CD4-positive, alpha-beta T cell (primary cell): ENCODE measurements at regions not wholly inside any gene's neighbourhood (a gene's known extent, or its start where the extent isn't known, plus 50 kb on each side); places are given as distances from the start of the nearest gene placed in this dataset.

Experiments used
- ATAC-seq: fragments of 200-7000 bp; cut with Tn5 transposase; one replicate; pipeline ENCODE4 v1.10.0; 2022; ENCODE audit warnings: mild to moderate bottlenecking; ENCODE audit not compliant: poor library complexity
- CTCF ChIA-PET: fragments of 350-600 bp; sonication (Branson Sonifier 250); formaldehyde crosslinking; loops from one replicate; lab custom pipeline; 2021; ENCODE audit warnings: antibody characterized with exemption, inconsistent platforms; lab: Charles Lee
- POLR2A ChIA-PET: fragments of 350-600 bp; sonication (Branson Sonifier 250); formaldehyde crosslinking; loops from one replicate; lab custom pipeline; 2021; ENCODE audit warnings: antibody characterized with exemption, inconsistent platforms; lab: Charles Lee
- DNase-seq, 14 experiments: peaks; one replicate each; pipeline ENCODE4 v3.0.0-alpha.2; 2013 to 2020; ENCODE audit warnings: mixed read lengths in 2 of 14
- H3K27ac ChIP-seq, 2 donors: one replicate each; pipeline versions ENCODE4 v1.5.1 to v1.7.0; 2013; ENCODE audit warnings: low read length in 2 of 2, low read depth in 1 of 2, mild to moderate bottlenecking in 1 of 2
- H3K27me3 ChIP-seq, 2 experiments: 1 replicate in 1 of 2; 2 replicates in 1 of 2; pipeline versions ENCODE4 v1.6.1 to v1.7.0; 2013; ENCODE audit warnings: low read length in 2 of 2, control low read depth in 1 of 2, mild to moderate bottlenecking in 1 of 2, moderate library complexity in 1 of 2; ENCODE audit not compliant: insufficient read depth in 2 of 2, control insufficient read depth in 1 of 2
- H3K36me3 ChIP-seq: one replicate; pipeline ENCODE4 v1.6.1; 2013; ENCODE audit warnings: low read length, control low read depth; ENCODE audit not compliant: insufficient read depth
- H3K4me1 ChIP-seq: one replicate; pipeline ENCODE4 v1.6.1; 2013; ENCODE audit warnings: low read length, control low read depth; ENCODE audit not compliant: insufficient read depth
- H3K4me3 ChIP-seq: one replicate; pipeline ENCODE4 v1.5.1; 2013; ENCODE audit warnings: mild to moderate bottlenecking, low read length, moderate library complexity
- H3K9me3 ChIP-seq, 2 experiments: 1 replicate in 1 of 2; 2 replicates in 1 of 2; pipeline versions ENCODE4 v1.6.1 to v1.7.0; 2013; ENCODE audit warnings: low read length in 2 of 2, mild to moderate bottlenecking in 2 of 2, control low read depth in 1 of 2, moderate library complexity in 1 of 2; ENCODE audit not compliant: control insufficient read depth in 1 of 2, insufficient read depth in 1 of 2
- H3K27ac Mint-ChIP-seq: one replicate; pipeline ENCODE4 v1.8.0; 2020; ENCODE audit warnings: mixed read lengths
- H3K27me3 Mint-ChIP-seq: one replicate; pipeline ENCODE4 v1.8.0; 2021; ENCODE audit warnings: mixed read lengths
- H3K36me3 Mint-ChIP-seq: one replicate; pipeline ENCODE4 v1.8.0; 2021; ENCODE audit warnings: low read depth, mixed read lengths
- H3K4me1 Mint-ChIP-seq: one replicate; pipeline ENCODE4 v1.8.0; 2021; ENCODE audit warnings: low read depth, mixed read lengths
- H3K4me3 Mint-ChIP-seq: one replicate; pipeline ENCODE4 v1.8.0; 2020; ENCODE audit warnings: mild to moderate bottlenecking, mixed read lengths
- H3K9me3 Mint-ChIP-seq: one replicate; pipeline ENCODE4 v1.8.0; 2020; ENCODE audit warnings: mixed read lengths
- CTCF ChIP-seq: fragments of 200-600 bp; IDR thresholded peaks from one replicate; pipeline ENCODE4 v1.8.0; 2022; ENCODE audit warnings: antibody characterized with exemption, mild to moderate bottlenecking
- intact Hi-C, 2 experiments: fragments of 100-400 bp; cut with DNase I in 1 of 2; cut with micrococcal nuclease in 1 of 2; formaldehyde crosslinking; loops; one replicate each; pipeline versions ENCODE4 v1.15.1 to v1.9.0; 2023 to 2025; cut with DNase I, micrococcal nuclease

GRCh38 chr2:67824186-67824585 lies 238.6 kb downstream of the C1D start:
- POLR2A ChIA-PET: no interaction called here
- no peaks in the 10 kb centered on the region for H3K9me3 ChIP-seq

GRCh38 chr2:67825476-67825875 lies 237.3 kb downstream of the C1D start:
- Histone ChIP-seq H3K27me3 (no peaks in the 10 kb centered on the region), H3K4me3 (no peak overlapping the region), H3K27ac (no peak overlapping the region), H3K4me1 (no peaks in the 10 kb centered on the region), H3K36me3 (no peaks in the 10 kb centered on the region), H3K9me3 (no peaks in the 10 kb centered on the region)
- Mint-ChIP-seq H3K27ac (no peak overlapping the region), H3K9me3 (peaks cover 2% of the 10 kb centered on the region), H3K4me1 (no peaks in the 10 kb centered on the region), H3K27me3 (no peaks in the 10 kb centered on the region), H3K36me3 (no peaks in the 10 kb centered on the region), H3K4me3 (no peak overlapping the region)
- POLR2A ChIA-PET: no interaction called here
- intact Hi-C loops: no loop called here
- CTCF ChIA-PET: no interaction called here
- ATAC-seq (no peak), DNase-seq (no peak)
- TF ChIP-seq CTCF: no peak

More at GRCh38 chr2:67824186-67824585, 238.6 kb downstream of the C1D start:
- H3K36me3 Mint-ChIP-seq: no peaks in the 10 kb centered on the region
- no peaks in the 10 kb centered on the region for H3K27me3 Mint-ChIP-seq
- no peak overlapping the region for H3K27ac Mint-ChIP-seq
- no peaks in the 10 kb centered on the region for H3K4me1 Mint-ChIP-seq
- DNase-seq (no peak), ATAC-seq (no peak)
- H3K4me1 ChIP-seq: no peaks in the 10 kb centered on the region
- no peaks in the 10 kb centered on the region for H3K36me3 ChIP-seq
- H3K9me3 Mint-ChIP-seq: peaks cover 2% of the 10 kb centered on the region
- CTCF ChIA-PET: no interaction called here
- no peak for TF ChIP-seq CTCF
- H3K27ac ChIP-seq: no peak overlapping the region
- no peak overlapping the region for H3K4me3 ChIP-seq
- H3K4me3 Mint-ChIP-seq: no peak overlapping the region
- intact Hi-C loops: no loop called here
- no peaks in the 10 kb centered on the region for H3K27me3 ChIP-seq

- no peaks in the 10 kb centered on the region for H3K27me3 Mint-ChIP-seq
- DNase-seq: no peak
- H3K27ac Mint-ChIP-seq: no peak overlapping the region
- no peak overlapping the region for H3K4me3 Mint-ChIP-seq
- ATAC-seq: no peak
- Histone ChIP-seq H3K36me3 (no peaks in the 10 kb centered on the region), H3K27ac (no peak overlapping the region), H3K9me3 (no peaks in the 10 kb centered on the region), H3K4me1 (no peaks in the 10 kb centered on the region), H3K27me3 (no peaks in the 10 kb centered on the region), H3K4me3 (no peak overlapping the region)
- intact Hi-C loops: no loop called here
- H3K9me3 Mint-ChIP-seq: no peaks in the 10 kb centered on the region
- H3K36me3 Mint-ChIP-seq: no peaks in the 10 kb centered on the region
- POLR2A ChIA-PET: no interaction called here
- CTCF ChIA-PET: no interaction called here
- no peak for TF ChIP-seq CTCF
- H3K4me1 Mint-ChIP-seq: no peaks in the 10 kb centered on the region
These were observed 234.7 kb downstream of the C1D start for GRCh38 chr2:67828066-67828465.
